NCI-H2196 (cell line): ENCODE measurements at regions not wholly inside any gene's neighbourhood (a gene's known extent, or its start where the extent isn't known, plus 50 kb on each side); places are given as distances from the start of the nearest gene placed in this dataset.
A peak's percentile ranks its signal among the peaks of the same experiment; 100 is the strongest.

Source experiments
- DNase-seq: peaks from one replicate; lab custom pipeline; 2025; ENCODE audit not compliant: unreplicated experiment; lab: John Stamatoyannopoulos, UW

DNA sequence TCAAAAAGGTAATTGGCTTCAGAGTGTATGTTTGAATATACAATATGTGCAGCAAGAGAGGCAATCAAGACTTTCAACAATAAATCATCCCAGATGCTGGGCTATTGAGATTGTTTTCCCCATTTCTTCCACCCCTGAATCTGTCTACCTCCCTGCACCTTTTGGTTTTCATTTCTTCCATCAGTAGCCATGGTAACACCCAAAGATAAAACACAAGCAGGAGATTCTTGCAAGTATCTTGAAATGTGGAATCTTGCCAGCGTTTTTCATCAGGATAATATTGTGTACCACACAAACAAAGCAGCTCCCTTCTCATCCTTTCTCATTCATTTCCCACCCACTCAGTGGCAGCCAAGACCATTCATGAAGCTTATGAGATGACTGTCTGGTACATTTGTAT lies 73.0 kb upstream of the NRSN1 start:
- no peak for DNase-seq

GRCh38 chr6:24054388-24054787 lies 71.6 kb upstream of the NRSN1 start:
- no peak for DNase-seq

DNA sequence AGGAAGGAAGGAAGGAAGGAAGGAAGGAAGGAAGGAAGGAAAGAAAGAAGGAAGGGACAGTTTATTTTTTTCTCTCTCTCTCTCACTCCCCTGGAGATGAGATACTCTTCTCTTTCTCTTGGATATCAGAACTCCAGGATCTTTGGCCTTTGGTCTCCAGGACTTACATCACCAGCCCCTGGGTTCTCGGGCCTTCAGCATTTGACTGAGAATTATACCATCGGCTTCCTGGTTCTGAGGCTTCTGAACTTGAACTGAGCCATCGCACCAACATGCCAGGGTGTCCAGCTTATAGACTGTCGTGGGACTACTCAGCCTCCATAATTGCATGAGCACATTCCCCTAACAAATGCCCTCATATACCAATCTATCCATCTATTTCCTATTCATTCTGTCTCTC lies 69.4 kb upstream of the NRSN1 start:
- no peak for DNase-seq

GRCh38 chr6:24057030-24057429 lies 69.0 kb upstream of the NRSN1 start:
- no peak for DNase-seq

- DNase-seq, result no peak
Observed at GRCh38 chr6:24060982-24061754, 64.8 kb upstream of the NRSN1 start.

DNA sequence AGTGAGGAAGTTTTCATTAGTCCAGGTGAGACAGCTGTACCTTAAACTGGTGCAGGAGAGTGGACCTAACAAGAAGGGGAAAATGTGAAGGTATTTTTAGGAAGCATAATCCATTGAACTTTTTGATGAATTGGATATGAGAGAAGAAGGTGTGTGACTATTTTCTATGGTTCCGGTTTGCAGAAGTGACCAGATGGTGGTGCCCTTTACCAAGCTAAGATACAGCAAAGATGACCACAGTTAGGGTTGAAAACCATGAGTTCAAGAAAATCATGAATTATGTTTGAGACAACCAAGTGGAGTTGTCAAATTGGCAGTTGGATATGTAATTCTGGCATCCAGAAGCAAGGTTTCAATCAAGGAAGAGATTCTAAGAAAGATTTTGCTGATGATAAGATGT lies 61.9 kb upstream of the NRSN1 start:
- peak; percentile 30 for DNase-seq

DNA sequence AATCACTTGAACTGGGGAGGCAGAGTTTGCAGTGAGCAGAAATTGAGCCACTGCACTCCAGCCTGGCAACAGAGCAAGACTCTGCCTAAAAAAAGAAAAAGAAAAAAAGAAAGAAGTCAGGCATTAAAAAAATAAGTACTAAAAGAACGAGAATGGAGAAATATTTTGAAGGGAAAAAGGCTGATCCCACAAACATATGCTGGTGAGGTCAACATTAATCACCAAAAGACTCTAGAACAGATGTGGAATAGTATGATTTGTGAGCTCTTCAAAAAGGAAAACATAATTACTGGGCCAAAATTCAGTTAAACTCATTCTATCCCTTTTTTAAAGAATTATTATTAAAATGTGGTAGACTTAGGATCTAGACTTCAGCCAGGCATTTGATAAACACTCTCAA lies 61.2 kb upstream of the NRSN1 start:
- no peak for DNase-seq

DNA sequence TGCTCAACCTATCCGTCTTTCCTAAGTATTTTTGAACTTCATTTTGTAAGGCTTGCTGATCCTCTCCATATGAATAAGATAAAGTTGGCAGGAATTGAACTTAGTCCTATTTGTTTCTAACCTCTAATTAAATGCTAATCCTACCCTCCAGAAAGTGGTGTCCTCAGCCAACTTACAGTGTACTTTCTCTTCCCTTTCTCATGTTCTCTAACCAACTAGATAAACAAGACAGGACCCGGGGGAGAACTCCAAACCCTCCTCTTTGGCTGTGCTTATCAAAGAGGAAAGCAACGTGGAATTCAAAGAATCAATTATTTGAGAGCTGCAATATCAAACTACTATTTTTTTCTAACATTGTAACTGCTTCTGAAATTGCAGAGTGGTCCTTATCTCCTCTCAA lies 56.5 kb upstream of the NRSN1 start:
- DNase-seq, result no peak

DNA sequence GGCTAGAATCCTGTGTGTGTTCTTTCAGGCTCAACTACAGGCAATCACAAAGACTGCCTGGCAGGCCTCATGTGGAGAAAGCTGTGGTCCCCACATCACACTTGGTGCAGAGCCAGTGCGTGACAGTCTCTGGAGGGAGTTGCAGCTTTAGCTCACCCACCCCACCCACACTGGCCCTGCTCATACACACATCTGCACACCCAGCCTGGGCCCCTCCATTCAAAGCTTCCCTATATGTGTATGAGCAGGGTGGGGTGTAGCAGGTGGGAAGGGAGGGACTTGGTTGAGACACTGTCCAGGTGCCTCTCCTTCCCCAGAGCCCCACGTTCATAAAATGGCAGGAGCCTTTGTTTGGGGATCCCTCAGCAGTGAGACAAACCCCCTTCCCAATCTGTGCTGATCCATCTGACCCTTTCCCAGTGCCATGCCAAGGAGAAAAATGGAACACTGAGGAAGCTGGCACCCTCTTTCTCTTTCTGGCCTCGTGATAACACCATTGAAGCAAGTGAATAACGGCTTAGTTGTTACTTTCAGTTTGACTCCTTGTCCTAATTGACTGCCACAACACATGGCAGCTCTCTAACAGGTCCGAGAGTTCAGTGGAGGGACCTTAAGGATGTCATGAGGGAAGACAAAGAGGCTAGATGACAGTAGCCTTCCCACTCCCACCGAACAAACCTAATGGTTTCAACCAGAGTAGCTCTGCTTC lies 53.8 kb upstream of the NRSN1 start:
- DNase-seq, result no peak

- no peak for DNase-seq
Observed at GRCh38 chr6:24076011-24076410, 50.0 kb upstream of the NRSN1 start.
